ENCODE measurements at regions not wholly inside any gene's neighbourhood (a gene's known extent, or its start where the extent isn't known, plus 50 kb on each side); places are given as distances from the start of the nearest gene placed in this dataset.

DNA sequence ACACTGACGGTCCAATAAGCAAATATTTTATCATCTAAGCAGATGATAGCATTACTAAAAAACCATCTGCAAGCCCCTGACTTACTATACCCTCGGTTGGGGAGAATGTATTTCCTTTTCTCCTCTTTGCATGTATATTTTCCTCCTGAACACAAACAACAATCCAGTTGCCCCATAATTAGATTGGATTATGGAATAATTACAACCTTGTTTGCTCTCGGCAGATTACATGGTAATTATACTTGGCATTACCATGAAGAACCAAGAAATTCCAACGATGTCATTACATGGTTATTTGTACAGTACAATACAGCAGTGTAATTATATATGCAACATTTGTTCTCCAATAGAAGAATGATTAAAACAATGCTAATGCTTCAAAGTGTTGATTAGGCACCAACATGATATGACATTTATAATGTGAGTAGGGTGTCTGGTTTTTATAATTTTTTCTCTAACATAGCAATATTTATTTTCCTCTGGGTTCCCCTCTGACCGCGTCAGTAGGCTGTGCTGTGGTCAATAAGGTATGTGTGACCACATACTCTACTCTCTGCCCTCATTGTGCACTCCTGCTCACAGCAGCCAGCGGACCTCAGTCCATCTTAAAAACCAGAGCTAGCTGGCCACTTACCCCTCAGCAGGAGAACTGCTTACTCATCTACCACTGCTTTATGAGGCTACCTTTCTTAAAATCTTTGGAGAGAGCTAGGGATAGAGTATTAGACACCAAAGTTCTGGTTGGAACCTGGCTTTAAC is 176.1 kb downstream of the INSIG2 start:
- intact Hi-C loops (cut with DNase I; ENCODE audit: low total_unique reads) = no loop called here
- Histone ChIP-seq H3K36me3 (no peaks in the 10 kb centered on the region), H3K9me3 (no peaks in the 10 kb centered on the region), H3K27me3 (no peaks in the 10 kb centered on the region), H3K27ac (no peak overlapping the region), H3K4me1 (no peaks in the 10 kb centered on the region), H3K4me3 (no peak overlapping the region)
- no peak for DNase-seq
- TF ChIP-seq, protein P1, sequence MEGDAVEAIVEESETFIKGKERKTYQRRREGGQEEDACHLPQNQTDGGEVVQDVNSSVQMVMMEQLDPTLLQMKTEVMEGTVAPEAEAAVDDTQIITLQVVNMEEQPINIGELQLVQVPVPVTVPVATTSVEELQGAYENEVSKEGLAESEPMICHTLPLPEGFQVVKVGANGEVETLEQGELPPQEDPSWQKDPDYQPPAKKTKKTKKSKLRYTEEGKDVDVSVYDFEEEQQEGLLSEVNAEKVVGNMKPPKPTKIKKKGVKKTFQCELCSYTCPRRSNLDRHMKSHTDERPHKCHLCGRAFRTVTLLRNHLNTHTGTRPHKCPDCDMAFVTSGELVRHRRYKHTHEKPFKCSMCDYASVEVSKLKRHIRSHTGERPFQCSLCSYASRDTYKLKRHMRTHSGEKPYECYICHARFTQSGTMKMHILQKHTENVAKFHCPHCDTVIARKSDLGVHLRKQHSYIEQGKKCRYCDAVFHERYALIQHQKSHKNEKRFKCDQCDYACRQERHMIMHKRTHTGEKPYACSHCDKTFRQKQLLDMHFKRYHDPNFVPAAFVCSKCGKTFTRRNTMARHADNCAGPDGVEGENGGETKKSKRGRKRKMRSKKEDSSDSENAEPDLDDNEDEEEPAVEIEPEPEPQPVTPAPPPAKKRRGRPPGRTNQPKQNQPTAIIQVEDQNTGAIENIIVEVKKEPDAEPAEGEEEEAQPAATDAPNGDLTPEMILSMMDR (IDR thresholded peaks at IDR 0.05) = no peak

DNA sequence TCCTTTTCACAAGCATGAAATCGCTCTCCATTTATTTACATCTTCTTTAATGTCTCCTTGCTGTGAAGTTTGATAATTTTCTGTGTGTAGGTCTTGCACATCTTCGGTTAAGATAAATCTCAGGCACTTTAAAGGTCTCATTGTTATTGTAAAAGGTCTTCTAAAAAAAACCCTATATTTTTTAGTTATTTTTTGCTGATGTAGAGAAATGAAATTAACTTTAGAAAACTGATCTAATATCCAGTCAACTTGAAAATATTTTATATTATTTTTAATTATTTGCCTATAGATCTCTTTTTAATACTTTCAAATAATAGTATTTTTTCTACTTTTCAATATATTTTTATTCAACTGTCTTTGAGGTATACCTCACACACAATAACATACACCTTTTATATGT is 169.4 kb downstream of the INSIG2 start:
- no peaks in the 10 kb centered on the region for H3K36me3 ChIP-seq
- H3K9me3 ChIP-seq = no peaks in the 10 kb centered on the region
- intact Hi-C loops (cut with DNase I; ENCODE audit: low total_unique reads) = no loop called here
- no peaks in the 10 kb centered on the region for H3K27me3 ChIP-seq
- no peak overlapping the region for H3K4me3 ChIP-seq
- no peak for DNase-seq
- H3K4me1 ChIP-seq = no peaks in the 10 kb centered on the region
- TF ChIP-seq, protein P1 (IDR thresholded peaks at IDR 0.05) = no peak
- H3K27ac ChIP-seq = no peak overlapping the region

DNA sequence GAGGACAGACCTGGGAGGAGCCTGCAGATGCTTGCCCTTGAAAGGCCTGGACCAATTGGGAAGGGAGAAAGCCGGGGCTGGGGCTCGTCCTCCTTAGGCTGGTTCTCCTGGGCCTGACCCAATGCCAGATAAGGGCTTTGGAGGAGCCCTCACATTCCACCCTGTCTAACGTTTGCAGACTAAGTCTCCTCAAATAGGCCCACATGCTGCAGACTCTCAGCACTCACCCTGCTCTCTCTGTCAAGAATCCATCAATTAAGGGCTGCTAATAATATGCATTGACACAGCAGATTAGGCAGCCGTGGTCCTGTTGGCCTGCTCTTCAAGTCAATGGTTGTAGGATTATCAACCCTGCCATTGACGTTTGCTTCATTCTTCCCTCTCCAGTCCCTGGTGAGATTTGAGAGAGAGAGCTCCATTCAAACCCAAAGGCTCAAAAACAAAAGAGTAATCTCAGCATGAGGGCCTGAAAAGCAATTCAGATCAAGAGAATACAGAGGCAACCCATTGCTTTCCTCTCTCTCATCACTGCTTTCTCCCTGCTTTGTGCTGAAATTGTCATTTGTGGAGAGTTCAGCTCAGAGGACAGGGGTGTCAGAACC is 167.6 kb downstream of the INSIG2 start:
- H3K9me3 ChIP-seq = no peaks in the 10 kb centered on the region
- no peaks in the 10 kb centered on the region for H3K4me1 ChIP-seq
- H3K27ac ChIP-seq = no peak overlapping the region
- TF ChIP-seq, protein P1 (IDR thresholded peaks at IDR 0.05) = no peak
- intact Hi-C loops (cut with DNase I; ENCODE audit: low total_unique reads) = no loop called here
- no peak for DNase-seq
- no peaks in the 10 kb centered on the region for H3K27me3 ChIP-seq
- H3K36me3 ChIP-seq = no peaks in the 10 kb centered on the region
- no peak overlapping the region for H3K4me3 ChIP-seq

DNA sequence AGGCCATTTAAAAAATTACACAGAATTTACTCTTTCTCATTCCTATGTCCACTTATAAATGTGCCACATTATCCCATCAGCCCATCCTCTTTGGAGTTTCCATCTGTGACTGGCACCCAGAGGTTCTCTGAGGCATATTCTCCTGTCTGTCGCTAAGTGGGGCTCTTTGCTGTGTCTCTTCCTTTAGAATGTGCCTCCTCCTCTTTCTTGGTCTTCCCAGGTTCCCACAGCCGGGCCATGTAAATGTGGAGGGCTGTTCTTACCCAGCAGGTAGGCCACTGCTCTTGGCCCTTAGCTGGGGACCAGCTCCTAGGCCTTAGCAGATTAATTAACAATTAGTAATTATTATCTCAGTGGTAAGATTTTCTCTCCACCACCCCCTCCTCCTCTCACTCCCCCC is 167.0 kb downstream of the INSIG2 start:
- TF ChIP-seq, protein P1 (IDR thresholded peaks at IDR 0.05) = no peak
- H3K27ac ChIP-seq = no peak overlapping the region
- intact Hi-C loops (cut with DNase I; ENCODE audit: low total_unique reads) = no loop called here
- no peak overlapping the region for H3K4me3 ChIP-seq
- no peaks in the 10 kb centered on the region for H3K9me3 ChIP-seq
- no peaks in the 10 kb centered on the region for H3K36me3 ChIP-seq
- no peak for DNase-seq
- H3K27me3 ChIP-seq = no peaks in the 10 kb centered on the region
- no peaks in the 10 kb centered on the region for H3K4me1 ChIP-seq

DNA sequence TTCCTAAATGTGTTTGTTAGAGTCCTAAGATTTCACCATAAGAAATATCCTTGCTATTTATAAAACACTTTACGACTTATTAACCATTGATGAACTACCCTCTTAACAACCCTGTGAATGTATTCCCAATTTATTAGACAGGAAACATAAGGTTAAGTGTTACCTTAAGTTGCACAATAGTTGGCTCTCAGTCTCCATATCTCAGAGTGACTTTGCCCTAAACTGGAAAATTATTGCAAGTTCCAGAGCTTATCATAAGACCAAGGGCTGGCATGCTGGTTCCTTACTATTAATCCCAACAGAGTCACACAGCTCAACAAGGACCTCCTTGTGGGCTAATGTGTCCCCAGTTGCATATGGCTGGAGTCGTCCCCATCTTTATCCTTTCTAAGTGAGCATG is 165.8 kb downstream of the INSIG2 start:
- intact Hi-C loops (cut with DNase I; ENCODE audit: low total_unique reads) = no loop called here
- Histone ChIP-seq H3K9me3 (no peaks in the 10 kb centered on the region), H3K4me3 (no peak overlapping the region), H3K27me3 (no peaks in the 10 kb centered on the region), H3K36me3 (no peaks in the 10 kb centered on the region), H3K27ac (no peak overlapping the region), H3K4me1 (no peaks in the 10 kb centered on the region)
- no peak for DNase-seq
- TF ChIP-seq, protein P1 (IDR thresholded peaks at IDR 0.05) = no peak

Measured in tibial artery (tissue), 4 donors.